ENCODE measurements at regions not wholly inside any gene's neighbourhood (a gene's known extent, or its start where the extent isn't known, plus 50 kb on each side); places are given as distances from the start of the nearest gene placed in this dataset.

DNA sequence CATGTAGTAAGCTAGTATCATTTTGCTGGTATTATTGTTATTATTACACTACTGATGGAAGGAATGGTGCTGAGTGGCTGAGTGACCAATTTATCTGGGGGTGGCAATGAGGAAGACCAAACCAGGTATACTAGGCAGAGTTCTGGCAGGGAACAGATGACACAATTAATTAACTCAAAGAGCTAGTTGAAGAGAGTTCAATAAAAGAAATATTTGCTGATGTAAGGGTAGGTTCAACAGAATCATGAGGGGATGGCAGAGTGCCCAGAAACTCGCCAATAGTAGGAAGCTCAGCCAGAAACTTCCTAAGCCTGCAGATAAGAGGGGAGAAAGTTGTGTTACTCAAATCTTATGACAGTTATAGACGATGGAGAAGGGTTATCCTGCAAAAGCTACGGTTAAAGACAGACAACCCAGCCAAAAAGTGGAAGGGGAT lies 352.5 kb downstream of the KCNJ2 start:
- TF ChIP-seq, protein P1, sequence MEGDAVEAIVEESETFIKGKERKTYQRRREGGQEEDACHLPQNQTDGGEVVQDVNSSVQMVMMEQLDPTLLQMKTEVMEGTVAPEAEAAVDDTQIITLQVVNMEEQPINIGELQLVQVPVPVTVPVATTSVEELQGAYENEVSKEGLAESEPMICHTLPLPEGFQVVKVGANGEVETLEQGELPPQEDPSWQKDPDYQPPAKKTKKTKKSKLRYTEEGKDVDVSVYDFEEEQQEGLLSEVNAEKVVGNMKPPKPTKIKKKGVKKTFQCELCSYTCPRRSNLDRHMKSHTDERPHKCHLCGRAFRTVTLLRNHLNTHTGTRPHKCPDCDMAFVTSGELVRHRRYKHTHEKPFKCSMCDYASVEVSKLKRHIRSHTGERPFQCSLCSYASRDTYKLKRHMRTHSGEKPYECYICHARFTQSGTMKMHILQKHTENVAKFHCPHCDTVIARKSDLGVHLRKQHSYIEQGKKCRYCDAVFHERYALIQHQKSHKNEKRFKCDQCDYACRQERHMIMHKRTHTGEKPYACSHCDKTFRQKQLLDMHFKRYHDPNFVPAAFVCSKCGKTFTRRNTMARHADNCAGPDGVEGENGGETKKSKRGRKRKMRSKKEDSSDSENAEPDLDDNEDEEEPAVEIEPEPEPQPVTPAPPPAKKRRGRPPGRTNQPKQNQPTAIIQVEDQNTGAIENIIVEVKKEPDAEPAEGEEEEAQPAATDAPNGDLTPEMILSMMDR (IDR thresholded peaks at IDR 0.05; ENCODE audit: insufficient read depth, low read length, poor library complexity, severe bottlenecking): no peak
- no peak for TF ChIP-seq EZH2phosphoT487 (conservative IDR thresholded peaks at IDR 0.05; ENCODE audit: low read length)
